IMR-90 (cell line): ENCODE measurements at regions not wholly inside any gene's neighbourhood (a gene's known extent, or its start where the extent isn't known, plus 50 kb on each side); places are given as distances from the start of the nearest gene placed in this dataset.

Source experiments
- ATAC-seq: fragments of 200-7000 bp; cut with Tn5 transposase; 2 replicates; pipeline ENCODE4 v1.9.1; 2020; ENCODE audit warnings: low read depth, mild to moderate bottlenecking, moderate library complexity
- BruUV-seq: library from RNA; stranded (reverse); fragments of 400-500 nt; replicated peaks from 2 replicates; lab custom pipeline; 2021; lab: Mats Ljungman, UMichigan
- CTCF ChIA-PET: fragments of 300-600 bp; formaldehyde crosslinking; extraction: SDS; loops from one replicate; lab custom pipeline; 2021; ENCODE audit warnings: antibody characterized with exemption; lab: Yijun Ruan, JAX
- POLR2A ChIA-PET: fragments of 300-600 bp; sonication (Branson Sonifier 250); formaldehyde crosslinking; loops from one replicate; lab custom pipeline; 2022; ENCODE audit warnings: antibody characterized with exemption; ENCODE audit not compliant: unreplicated experiment; lab: Charles Lee
- DNase-seq: peaks from one replicate; pipeline ENCODE4 v3.0.0; 2013
- H2AFZ ChIP-seq: replicated peaks from 2 replicates; pipeline ENCODE3; 2013; ENCODE audit warnings: low read length, mild to moderate bottlenecking; ENCODE audit not compliant: poor library complexity
- H2AK5ac ChIP-seq: 2 replicates; pipeline ENCODE4 v1.6.1; 2013; ENCODE audit warnings: low read depth, low read length, inconsistent platforms
- H2AK9ac ChIP-seq: replicated peaks from 2 replicates; pipeline ENCODE3; 2013; ENCODE audit warnings: mild to moderate bottlenecking, low read depth, low read length, moderate library complexity; ENCODE audit not compliant: poor library complexity
- H2BK120ac ChIP-seq: 2 replicates; pipeline ENCODE4 v1.6.1; 2013; ENCODE audit warnings: low read depth, low read length, inconsistent platforms
- H2BK15ac ChIP-seq: 3 replicates; pipeline ENCODE4 v1.6.1; 2013; ENCODE audit warnings: low read depth, low read length, inconsistent platforms
- H2BK20ac ChIP-seq: 2 replicates; pipeline ENCODE4 v1.6.1; 2013; ENCODE audit warnings: low read depth, mild to moderate bottlenecking, inconsistent platforms, low read length, moderate library complexity
- H2BK5ac ChIP-seq: 2 replicates; pipeline ENCODE4 v1.6.1; 2013; ENCODE audit warnings: mild to moderate bottlenecking, low read depth, low read length, inconsistent platforms; ENCODE audit not compliant: poor library complexity, severe bottlenecking
- H3K14ac ChIP-seq: replicated peaks from 2 replicates; pipeline ENCODE4 v1.6.1; 2013; ENCODE audit warnings: low read depth, low read length, inconsistent platforms
- H3K18ac ChIP-seq: 2 replicates; pipeline ENCODE4 v1.6.1; 2013; ENCODE audit warnings: low read depth, low read length, control low read depth
- H3K23ac ChIP-seq: 2 replicates; pipeline ENCODE4 v1.6.1; 2013; ENCODE audit warnings: low read depth, low read length, inconsistent platforms
- H3K27ac ChIP-seq: 2 replicates; pipeline ENCODE4 v1.5.1; 2013; ENCODE audit warnings: mild to moderate bottlenecking, control low read depth, low read length; ENCODE audit not compliant: insufficient read depth
- H3K27me3 ChIP-seq: 2 replicates; pipeline ENCODE4 v1.6.1; 2013; ENCODE audit warnings: low read length; ENCODE audit not compliant: control insufficient read depth, insufficient read depth
- H3K36me3 ChIP-seq: 2 replicates; pipeline ENCODE4 v1.6.1; 2013; ENCODE audit warnings: low read length, mixed read lengths; ENCODE audit not compliant: control insufficient read depth, insufficient read depth
- H3K4ac ChIP-seq: 2 replicates; pipeline ENCODE4 v1.6.1; 2013; ENCODE audit warnings: low read depth, low read length, inconsistent platforms
- H3K4me1 ChIP-seq: 2 replicates; pipeline ENCODE4 v1.6.1; 2013; ENCODE audit warnings: low read length, mixed read lengths; ENCODE audit not compliant: control insufficient read depth, insufficient read depth
- H3K4me2 ChIP-seq: 2 replicates; pipeline ENCODE4 v1.6.1; 2013; ENCODE audit warnings: low read depth, mild to moderate bottlenecking, control low read depth, low read length, moderate library complexity
- H3K4me3 ChIP-seq: 2 replicates; pipeline ENCODE4 v1.5.1; 2013; ENCODE audit warnings: low read depth, mild to moderate bottlenecking, control low read depth, low read length, moderate library complexity; ENCODE audit not compliant: insufficient read depth
- H3K56ac ChIP-seq: 2 replicates; pipeline ENCODE4 v1.6.1; 2013; ENCODE audit warnings: low read length, inconsistent platforms; ENCODE audit not compliant: insufficient read depth; ENCODE audit errors: extremely low read depth
- H3K79me1 ChIP-seq, 2 experiments: 2 replicates each; pipeline ENCODE4 v1.6.1; 2013; ENCODE audit warnings: low read length in 2 of 2, inconsistent platforms in 1 of 2, low read depth in 1 of 2
- H3K9ac ChIP-seq: 2 replicates; pipeline ENCODE4 v1.6.1; 2013; ENCODE audit warnings: low read depth, low read length, control low read depth
- H3K9me1 ChIP-seq: 2 replicates; pipeline ENCODE4 v1.6.1; 2013; ENCODE audit warnings: low read length, inconsistent platforms; ENCODE audit not compliant: insufficient read depth
- H3K9me3 ChIP-seq: 2 replicates; pipeline ENCODE4 v1.6.1; 2013; ENCODE audit warnings: low read length; ENCODE audit not compliant: control insufficient read depth, insufficient read depth
- H4K20me1 ChIP-seq: 2 replicates; pipeline ENCODE4 v1.6.1; 2013; ENCODE audit warnings: low read length, inconsistent platforms; ENCODE audit not compliant: insufficient read depth
- H4K5ac ChIP-seq: 2 replicates; pipeline ENCODE4 v1.6.1; 2013; ENCODE audit warnings: mild to moderate bottlenecking, low read depth, low read length, control low read depth
- H4K8ac ChIP-seq, 2 experiments: 2 replicates each; pipeline ENCODE4 v1.6.1; 2013; ENCODE audit warnings: low read depth in 2 of 2, low read length in 2 of 2, control low read depth in 1 of 2, inconsistent platforms in 1 of 2
- H4K91ac ChIP-seq: 2 replicates; pipeline ENCODE4 v1.6.1; 2013; ENCODE audit warnings: low read depth, low read length, inconsistent platforms; ENCODE audit not compliant: insufficient read depth
- BHLHE40 ChIP-seq: fragments of 150-350 bp; IDR thresholded peaks from 2 replicates; pipeline ENCODE4 v1.6.1; 2016; ENCODE audit warnings: mild to moderate bottlenecking, low read depth, low read length
- CEBPB ChIP-seq: IDR thresholded peaks from 2 replicates; pipeline ENCODE4 v1.6.1; 2012; ENCODE audit warnings: low read depth, low read length, improper control_type of control experiment
- CHD1 ChIP-seq: IDR thresholded peaks from 2 replicates; pipeline ENCODE4 v1.6.1; 2012; ENCODE audit warnings: low read depth, low read length, improper control_type of control experiment
- CTCF ChIP-seq: conservative IDR thresholded peaks from 2 replicates; pipeline ENCODE4 v1.5.1; 2012; ENCODE audit warnings: mild to moderate bottlenecking, low read depth, low read length, improper control_type of control experiment
- ELK1 ChIP-seq: fragments of 150-350 bp; IDR thresholded peaks from 2 replicates; pipeline ENCODE4 v1.6.1; 2016; ENCODE audit warnings: low read depth, mild to moderate bottlenecking, low read length, moderate library complexity, borderline replicate concordance
- FOS ChIP-seq: fragments of 150-350 bp; IDR thresholded peaks from 2 replicates; pipeline ENCODE4 v1.6.1; 2016; ENCODE audit warnings: low read depth, low read length
- MAFK ChIP-seq: IDR thresholded peaks from 2 replicates; pipeline ENCODE4 v1.6.1; 2012; ENCODE audit warnings: low read depth, low read length, improper control_type of control experiment
- MAZ ChIP-seq: IDR thresholded peaks from 2 replicates; pipeline ENCODE4 v1.6.1; 2012; ENCODE audit warnings: low read depth, mild to moderate bottlenecking, low read length, improper control_type of control experiment, moderate library complexity, borderline replicate concordance
- MXI1 ChIP-seq: IDR thresholded peaks from 2 replicates; pipeline ENCODE4 v1.6.1; 2012; ENCODE audit warnings: low read depth, mild to moderate bottlenecking, low read length, moderate library complexity, borderline replicate concordance
- NFE2L2 ChIP-seq: fragments of 150-350 bp; IDR thresholded peaks from 2 replicates; pipeline ENCODE4 v1.6.1; 2016; ENCODE audit warnings: low read depth, mild to moderate bottlenecking, low read length
- POLR2A ChIP-seq: IDR thresholded peaks from 2 replicates; pipeline ENCODE4 v1.6.1; 2012; ENCODE audit warnings: mild to moderate bottlenecking, low read depth, low read length
- RAD21 ChIP-seq: IDR thresholded peaks from 2 replicates; pipeline ENCODE4 v1.6.1; 2012; ENCODE audit warnings: low read length, improper control_type of control experiment
- RFX5 ChIP-seq: IDR thresholded peaks from 2 replicates; pipeline ENCODE4 v1.8.0; 2012; ENCODE audit warnings: low read depth, mild to moderate bottlenecking, low read length, moderate library complexity
- SMC3 ChIP-seq: fragments of 150-350 bp; IDR thresholded peaks from 2 replicates; pipeline ENCODE4 v1.6.1; 2016; ENCODE audit warnings: low read depth, mild to moderate bottlenecking, antibody characterized with exemption, low read length, moderate library complexity
- USF2 ChIP-seq: fragments of 150-350 bp; IDR thresholded peaks from 2 replicates; pipeline ENCODE4 v1.6.1; 2017; ENCODE audit warnings: mild to moderate bottlenecking, antibody characterized with exemption, low read length, low read depth
- WGBS, 2 experiments: methylation state at CpG; one replicate each; pipeline versions ENCODE4 v1.1.5 to v1.1.7; 2013; ENCODE audit warnings: missing lambda C conversion rate in 2 of 2; ENCODE audit not compliant: insufficient read length in 1 of 2; ENCODE audit errors: extremely low coverage in 2 of 2; 5-methylcytosine and 5-hydroxymethylcytosine counted together
- dilution Hi-C: fragments of 300-500 bp; cut with HindIII; formaldehyde crosslinking; loops from one replicate; pipeline ENCODE4 v1.14.3; 2018; ENCODE audit warnings: low sequenced_read_pairs; ENCODE audit not compliant: unreplicated experiment
- in situ Hi-C: fragments of 300-500 bp; cut with MboI; formaldehyde crosslinking; loops from 3 replicates; pipeline ENCODE4 v1.14.3; 2019; ENCODE audit warnings: low sequenced_read_pairs, inconsistent platforms, mixed read lengths
- intact Hi-C: fragments of 100-400 bp; cut with micrococcal nuclease; formaldehyde crosslinking; loops from 2 replicates; pipeline ENCODE4 v1.10.0; 2022

GRCh38 chr10:131739206-131739605, 161.6 kb upstream of the PPP2R2D start:
- Histone ChIP-seq H2AK5ac (no peak overlapping the region), H2AK9ac (no peak overlapping the region), H4K8ac (no peak overlapping the region), H3K14ac (no peak overlapping the region), H4K20me1 (no peaks in the 10 kb centered on the region), H4K5ac (no peak overlapping the region), H2BK15ac (no peak overlapping the region), H3K18ac (no peak overlapping the region), H3K79me1 (no peaks in the 10 kb centered on the region), H4K91ac (no peak overlapping the region), H3K4ac (no peak overlapping the region), H3K4me3 (no peak overlapping the region), H3K23ac (no peak overlapping the region), H2BK20ac (no peak overlapping the region), H3K27ac (no peak overlapping the region), H3K27me3 (no peaks in the 10 kb centered on the region), H2AFZ (no peak overlapping the region), H3K4me2 (no peak overlapping the region), H3K9ac (no peak overlapping the region), H3K9me1 (no peaks in the 10 kb centered on the region), H3K4me1 (no peaks in the 10 kb centered on the region), H3K36me3 (no peaks in the 10 kb centered on the region), H3K9me3 (peaks cover 39% of the 10 kb centered on the region), H3K56ac (no peak overlapping the region), H2BK120ac (no peak overlapping the region), H2BK5ac (no peak overlapping the region)
- intact Hi-C loops = no loop called here
- 50% methylated on average over 9 of the region's 10 CpGs; no CpG with 5 or more reads in 1 of the 2 experiments for WGBS, 2 experiments
- TF ChIP-seq RAD21 (no peak), USF2 (no peak), BHLHE40 (no peak), RFX5 (no peak), POLR2A (no peak), SMC3 (no peak), MXI1 (no peak), CTCF (no peak), CEBPB (no peak), ELK1 (no peak), FOS (no peak), MAZ (no peak), MAFK (no peak), NFE2L2 (no peak), CHD1 (no peak)
- ATAC-seq = no peak
- ChIA-PET CTCF (no interaction called here), POLR2A (no interaction called here)
- in situ Hi-C loops = no loop called here
- dilution Hi-C loops = no loop called here
- DNase-seq = no peak
- BruUV-seq = no TSS peak
